Breast epithelium (tissue), 3 donors: ENCODE measurements at regions not wholly inside any gene's neighbourhood (a gene's known extent, or its start where the extent isn't known, plus 50 kb on each side); places are given as distances from the start of the nearest gene placed in this dataset.

Source experiments
- POLR2A ChIP-seq: fragments of 450-650 bp; IDR thresholded peaks from one replicate; pipeline ENCODE4 v1.6.1; 2016; ENCODE audit warnings: antibody characterized with exemption, mild to moderate bottlenecking, moderate library complexity
- POLR2AphosphoS5 ChIP-seq, 3 donors: sonication (generic); formaldehyde crosslinking; IDR thresholded peaks; one replicate each; pipeline ENCODE4 v1.6.1; 2017; ENCODE audit warnings: antibody characterized with exemption in 3 of 3
- TF ChIP-seq, protein P1 (sequence below), 3 donors: fragments of 450-650 bp; IDR thresholded peaks; one replicate each; pipeline ENCODE4 v1.5.1; 2016 to 2017; ENCODE audit warnings: antibody characterized with exemption in 3 of 3, mild to moderate bottlenecking in 3 of 3, moderate library complexity in 3 of 3

DNA sequence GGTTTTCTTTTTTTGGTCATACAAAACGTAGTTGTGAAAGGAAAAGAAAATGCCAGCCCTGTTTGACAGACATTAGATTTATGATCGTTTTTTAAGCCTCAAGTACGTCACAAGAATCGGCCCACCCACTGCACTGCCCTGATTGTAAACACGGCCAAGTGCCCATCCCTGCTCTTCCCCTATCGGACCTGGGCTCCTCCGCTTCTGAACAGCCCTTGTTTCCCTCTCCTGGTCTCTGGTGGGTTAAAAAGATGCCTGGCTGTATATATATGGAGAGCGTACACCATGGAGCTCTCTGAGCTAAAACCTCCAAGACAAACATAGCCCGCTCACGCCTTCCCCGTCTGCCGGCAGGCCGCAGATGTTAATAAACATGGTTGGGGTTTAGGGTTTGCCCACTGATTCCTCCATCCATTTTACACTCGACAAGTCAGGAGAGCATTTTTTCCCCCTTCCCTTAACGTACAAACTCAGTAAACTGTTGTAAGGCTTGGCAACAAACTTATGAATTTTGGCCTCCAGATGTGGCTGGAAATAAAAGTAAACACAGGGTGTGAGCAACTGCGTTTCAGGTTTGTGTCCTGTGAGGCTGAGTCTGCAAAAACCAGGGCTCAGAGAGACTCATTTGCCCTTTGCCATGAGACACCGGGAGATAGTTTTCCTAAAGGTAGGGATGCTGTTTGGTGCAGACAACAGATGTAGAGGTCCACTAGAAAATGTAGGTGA, 325.9 kb downstream of the SOX9 start:
- TF ChIP-seq POLR2A (no peak), POLR2AphosphoS5 (IDR thresholded peaks at IDR 0.05) (no peak)
- TF ChIP-seq, protein P1, sequence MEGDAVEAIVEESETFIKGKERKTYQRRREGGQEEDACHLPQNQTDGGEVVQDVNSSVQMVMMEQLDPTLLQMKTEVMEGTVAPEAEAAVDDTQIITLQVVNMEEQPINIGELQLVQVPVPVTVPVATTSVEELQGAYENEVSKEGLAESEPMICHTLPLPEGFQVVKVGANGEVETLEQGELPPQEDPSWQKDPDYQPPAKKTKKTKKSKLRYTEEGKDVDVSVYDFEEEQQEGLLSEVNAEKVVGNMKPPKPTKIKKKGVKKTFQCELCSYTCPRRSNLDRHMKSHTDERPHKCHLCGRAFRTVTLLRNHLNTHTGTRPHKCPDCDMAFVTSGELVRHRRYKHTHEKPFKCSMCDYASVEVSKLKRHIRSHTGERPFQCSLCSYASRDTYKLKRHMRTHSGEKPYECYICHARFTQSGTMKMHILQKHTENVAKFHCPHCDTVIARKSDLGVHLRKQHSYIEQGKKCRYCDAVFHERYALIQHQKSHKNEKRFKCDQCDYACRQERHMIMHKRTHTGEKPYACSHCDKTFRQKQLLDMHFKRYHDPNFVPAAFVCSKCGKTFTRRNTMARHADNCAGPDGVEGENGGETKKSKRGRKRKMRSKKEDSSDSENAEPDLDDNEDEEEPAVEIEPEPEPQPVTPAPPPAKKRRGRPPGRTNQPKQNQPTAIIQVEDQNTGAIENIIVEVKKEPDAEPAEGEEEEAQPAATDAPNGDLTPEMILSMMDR (IDR thresholded peaks at IDR 0.05) = no peak
